ENCODE measurements at regions not wholly inside any gene's neighbourhood (a gene's known extent, or its start where the extent isn't known, plus 50 kb on each side); places are given as distances from the start of the nearest gene placed in this dataset.

DNA sequence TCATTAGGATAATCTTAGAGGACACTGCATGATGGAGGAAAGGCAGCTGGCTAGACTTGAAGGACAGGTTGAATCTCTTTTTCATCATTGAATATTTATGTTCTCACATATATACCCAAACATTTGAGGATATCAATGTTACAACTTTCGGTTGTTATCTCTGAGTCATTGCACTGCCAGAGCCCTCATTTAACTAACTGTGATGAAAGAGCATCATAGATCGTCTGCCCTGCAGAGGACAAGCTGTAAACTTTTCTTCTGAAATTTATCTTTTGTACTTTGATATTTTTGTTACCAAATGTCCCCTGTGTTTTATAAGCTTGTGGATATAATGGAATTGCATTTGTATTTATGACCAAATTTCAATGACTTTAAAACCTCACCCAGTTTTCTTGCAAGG, 298.7 kb downstream of the PHF14 start:
- H2BK20ac ChIP-seq (ENCODE audit: low read depth, low read length) = no peak overlapping the region
- no CpG with 5 or more reads among the region's 2 CpGs for WGBS, 2 experiments (ENCODE audit: extremely low coverage in 2 of 2, insufficient read length in 1 of 2)
- no peak overlapping the region for H3K4me2 ChIP-seq (ENCODE audit: low read depth, low read length)
- ATAC-seq (ENCODE audit: low read depth) (no peak), DNase-seq (no peak)
- H3K4me3 ChIP-seq (ENCODE audit: insufficient read depth, low read depth, low read length) = no peak overlapping the region
- no peak overlapping the region for H4K5ac ChIP-seq (ENCODE audit: low read depth, low read length)
- TF ChIP-seq, protein P1, sequence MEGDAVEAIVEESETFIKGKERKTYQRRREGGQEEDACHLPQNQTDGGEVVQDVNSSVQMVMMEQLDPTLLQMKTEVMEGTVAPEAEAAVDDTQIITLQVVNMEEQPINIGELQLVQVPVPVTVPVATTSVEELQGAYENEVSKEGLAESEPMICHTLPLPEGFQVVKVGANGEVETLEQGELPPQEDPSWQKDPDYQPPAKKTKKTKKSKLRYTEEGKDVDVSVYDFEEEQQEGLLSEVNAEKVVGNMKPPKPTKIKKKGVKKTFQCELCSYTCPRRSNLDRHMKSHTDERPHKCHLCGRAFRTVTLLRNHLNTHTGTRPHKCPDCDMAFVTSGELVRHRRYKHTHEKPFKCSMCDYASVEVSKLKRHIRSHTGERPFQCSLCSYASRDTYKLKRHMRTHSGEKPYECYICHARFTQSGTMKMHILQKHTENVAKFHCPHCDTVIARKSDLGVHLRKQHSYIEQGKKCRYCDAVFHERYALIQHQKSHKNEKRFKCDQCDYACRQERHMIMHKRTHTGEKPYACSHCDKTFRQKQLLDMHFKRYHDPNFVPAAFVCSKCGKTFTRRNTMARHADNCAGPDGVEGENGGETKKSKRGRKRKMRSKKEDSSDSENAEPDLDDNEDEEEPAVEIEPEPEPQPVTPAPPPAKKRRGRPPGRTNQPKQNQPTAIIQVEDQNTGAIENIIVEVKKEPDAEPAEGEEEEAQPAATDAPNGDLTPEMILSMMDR (conservative IDR thresholded peaks at IDR 0.05; ENCODE audit: low read depth, low read length) = no peak
- TF ChIP-seq NFE2L2 (IDR thresholded peaks at IDR 0.05; ENCODE audit: low read depth, low read length) (no peak), RAD21 (IDR thresholded peaks at IDR 0.05; ENCODE audit: low read length) (no peak), BHLHE40 (IDR thresholded peaks at IDR 0.05; ENCODE audit: low read depth, low read length) (no peak), CHD1 (IDR thresholded peaks at IDR 0.05; ENCODE audit: low read depth, low read length) (no peak), MAZ (IDR thresholded peaks at IDR 0.05; ENCODE audit: borderline replicate concordance, low read depth, low read length) (no peak), FOS (IDR thresholded peaks at IDR 0.05; ENCODE audit: low read depth, low read length) (no peak), CEBPB (IDR thresholded peaks at IDR 0.05; ENCODE audit: low read depth, low read length) (no peak)
- no peak overlapping the region for H3K18ac ChIP-seq (ENCODE audit: low read depth, low read length)
- no peak overlapping the region for H4K8ac ChIP-seq (ENCODE audit: low read depth in 2 of 2, low read length in 2 of 2)
- no peak overlapping the region for H4K91ac ChIP-seq (ENCODE audit: insufficient read depth, low read depth, low read length)
- H3K14ac ChIP-seq (replicated peaks; ENCODE audit: low read depth, low read length) = no peak overlapping the region
- H2AK5ac ChIP-seq (ENCODE audit: low read depth, low read length) = no peak overlapping the region
- no TSS peak for BruUV-seq (replicated peaks)
- intact Hi-C loops (cut with micrococcal nuclease) (no loop called here), in situ Hi-C loops (cut with MboI; ENCODE audit: low sequenced_read_pairs) (no loop called here), dilution Hi-C loops (cut with HindIII; ENCODE audit: low sequenced_read_pairs, unreplicated experiment) (no loop called here)
- H3K4ac ChIP-seq (ENCODE audit: low read depth, low read length) = no peak overlapping the region
- no peak overlapping the region for H2AFZ ChIP-seq (replicated peaks; ENCODE audit: low read length, poor library complexity)
- H2AK9ac ChIP-seq (replicated peaks; ENCODE audit: low read depth, low read length, poor library complexity) = no peak overlapping the region
- no peaks in the 10 kb centered on the region for H3K79me1 ChIP-seq (ENCODE audit: low read depth in 1 of 2, low read length in 2 of 2)
- CTCF ChIA-PET = no interaction called here
- H3K36me3 ChIP-seq (ENCODE audit: control insufficient read depth, insufficient read depth, low read length) = no peaks in the 10 kb centered on the region
- H3K4me1 ChIP-seq (ENCODE audit: control insufficient read depth, insufficient read depth, low read length) = no peaks in the 10 kb centered on the region
- H3K9ac ChIP-seq (ENCODE audit: low read depth, low read length) = no peak overlapping the region
- H3K9me3 ChIP-seq (ENCODE audit: control insufficient read depth, insufficient read depth, low read length) = no peaks in the 10 kb centered on the region
- H3K9me1 ChIP-seq (ENCODE audit: insufficient read depth, low read length) = no peaks in the 10 kb centered on the region
- POLR2A ChIA-PET (ENCODE audit: unreplicated experiment) = no interaction called here
- H2BK15ac ChIP-seq (ENCODE audit: low read depth, low read length) = no peak overlapping the region
- no peak overlapping the region for H2BK120ac ChIP-seq (ENCODE audit: low read depth, low read length)
- H3K27me3 ChIP-seq (ENCODE audit: control insufficient read depth, insufficient read depth, low read length) = no peaks in the 10 kb centered on the region
- H3K23ac ChIP-seq (ENCODE audit: low read depth, low read length) = no peak overlapping the region
- H4K20me1 ChIP-seq (ENCODE audit: insufficient read depth, low read length) = no peaks in the 10 kb centered on the region
- no peak overlapping the region for H2BK5ac ChIP-seq (ENCODE audit: low read depth, low read length, poor library complexity, severe bottlenecking)
- no peak overlapping the region for H3K27ac ChIP-seq (ENCODE audit: insufficient read depth, low read length)
- no peak overlapping the region for H3K56ac ChIP-seq (ENCODE audit: extremely low read depth, insufficient read depth, low read length)
